ENCODE measurements at regions not wholly inside any gene's neighbourhood (a gene's known extent, or its start where the extent isn't known, plus 50 kb on each side); places are given as distances from the start of the nearest gene placed in this dataset.

DNA sequence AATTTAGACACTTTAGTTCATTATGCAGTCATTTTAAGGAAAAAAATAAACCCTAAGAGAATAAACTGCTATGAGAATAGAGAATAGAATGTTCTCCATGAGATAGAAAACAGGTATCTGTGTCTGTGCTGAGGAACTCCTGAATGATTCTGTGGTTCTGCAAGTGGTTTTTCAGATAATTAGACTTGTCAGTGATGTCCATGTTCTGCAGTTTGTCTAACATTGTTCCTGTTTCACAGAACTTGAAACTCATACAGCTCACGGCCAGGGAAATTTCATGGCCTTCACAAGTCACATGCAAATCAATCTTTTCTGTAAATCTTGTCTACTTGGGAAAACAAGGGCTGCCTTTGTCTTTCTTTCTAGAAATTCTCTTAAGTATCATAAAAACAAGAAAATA lies 73.4 kb upstream of the HMGCLL1 start:
- 11 to 28% (median 18%) methylated on average over 1 of the region's 1 CpG for WGBS, 4 donors
- TF ChIP-seq, protein P1, sequence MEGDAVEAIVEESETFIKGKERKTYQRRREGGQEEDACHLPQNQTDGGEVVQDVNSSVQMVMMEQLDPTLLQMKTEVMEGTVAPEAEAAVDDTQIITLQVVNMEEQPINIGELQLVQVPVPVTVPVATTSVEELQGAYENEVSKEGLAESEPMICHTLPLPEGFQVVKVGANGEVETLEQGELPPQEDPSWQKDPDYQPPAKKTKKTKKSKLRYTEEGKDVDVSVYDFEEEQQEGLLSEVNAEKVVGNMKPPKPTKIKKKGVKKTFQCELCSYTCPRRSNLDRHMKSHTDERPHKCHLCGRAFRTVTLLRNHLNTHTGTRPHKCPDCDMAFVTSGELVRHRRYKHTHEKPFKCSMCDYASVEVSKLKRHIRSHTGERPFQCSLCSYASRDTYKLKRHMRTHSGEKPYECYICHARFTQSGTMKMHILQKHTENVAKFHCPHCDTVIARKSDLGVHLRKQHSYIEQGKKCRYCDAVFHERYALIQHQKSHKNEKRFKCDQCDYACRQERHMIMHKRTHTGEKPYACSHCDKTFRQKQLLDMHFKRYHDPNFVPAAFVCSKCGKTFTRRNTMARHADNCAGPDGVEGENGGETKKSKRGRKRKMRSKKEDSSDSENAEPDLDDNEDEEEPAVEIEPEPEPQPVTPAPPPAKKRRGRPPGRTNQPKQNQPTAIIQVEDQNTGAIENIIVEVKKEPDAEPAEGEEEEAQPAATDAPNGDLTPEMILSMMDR (IDR thresholded peaks at IDR 0.05): no peak
- TF ChIP-seq POLR2A (IDR thresholded peaks at IDR 0.05): no peak
- Histone ChIP-seq H3K4me1 (replicated peaks in 1 of 2) (no peaks in the 10 kb centered on the region), H3K27me3 (no peaks in the 10 kb centered on the region), H3K9me3 (replicated peaks in 1 of 3) (no peaks in the 10 kb centered on the region), H3K27ac (no peak overlapping the region), H3K4me3 (no peak overlapping the region), H3K36me3 (replicated peaks in 1 of 2) (no peaks in the 10 kb centered on the region)
- DNase-seq: no peak
- intact Hi-C loops (cut with DNase I): no loop called here

DNA sequence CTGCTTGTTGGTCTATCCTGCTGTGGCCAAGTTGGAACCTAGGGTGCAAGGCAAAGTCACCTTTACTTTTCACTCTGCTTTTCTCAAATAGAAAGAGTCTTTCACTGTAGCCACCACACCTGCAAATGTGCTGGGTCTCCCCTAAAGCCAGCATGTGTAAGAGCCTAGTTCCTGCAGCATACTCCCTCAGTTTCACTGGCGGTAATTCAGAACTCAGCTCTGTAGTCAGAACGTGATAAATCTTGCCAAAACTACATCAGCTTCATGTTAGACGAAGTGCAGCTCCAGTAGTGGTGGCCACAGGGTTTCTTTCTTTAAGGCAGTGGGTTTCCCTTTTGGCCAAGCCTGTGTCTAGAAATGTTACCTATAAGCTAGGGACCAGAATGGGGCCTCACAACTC lies 72.0 kb upstream of the HMGCLL1 start:
- Histone ChIP-seq H3K27ac (peak overlapping the region in 1 of 5 donors; percentile 19), H3K36me3 (replicated peaks in 1 of 2) (no peaks in the 10 kb centered on the region), H3K4me3 (no peak overlapping the region), H3K9me3 (replicated peaks in 1 of 3) (no peaks in the 10 kb centered on the region), H3K4me1 (replicated peaks in 1 of 2) (no peaks in the 10 kb centered on the region), H3K27me3 (no peaks in the 10 kb centered on the region)
- intact Hi-C loops (cut with DNase I): no loop called here
- TF ChIP-seq, protein P1 (IDR thresholded peaks at IDR 0.05): no peak
- no peak for TF ChIP-seq POLR2A (IDR thresholded peaks at IDR 0.05)
- DNase-seq: no peak
- WGBS, 4 donors: 82 to 97% (median 91%) methylated on average over 3 of the region's 3 CpGs

- no peak for TF ChIP-seq POLR2A (IDR thresholded peaks at IDR 0.05)
- TF ChIP-seq, protein P1 (IDR thresholded peaks at IDR 0.05): no peak
- intact Hi-C loops (cut with DNase I): no loop called here
- H3K9me3 ChIP-seq (replicated peaks in 1 of 3): no peaks in the 10 kb centered on the region
- H3K27me3 ChIP-seq: no peaks in the 10 kb centered on the region
- no peaks in the 10 kb centered on the region for H3K4me1 ChIP-seq (replicated peaks in 1 of 2)
- H3K27ac ChIP-seq: no peak overlapping the region
- no peak for DNase-seq
- no peaks in the 10 kb centered on the region for H3K36me3 ChIP-seq (replicated peaks in 1 of 2)
- H3K4me3 ChIP-seq: no peak overlapping the region
Measured at GRCh38 chr6:55643861-55644260, 64.9 kb upstream of the HMGCLL1 start.

GRCh38 chr6:55642366-55642765 lies 63.4 kb upstream of the HMGCLL1 start:
- no peak for DNase-seq
- TF ChIP-seq, protein P1 (IDR thresholded peaks at IDR 0.05): no peak
- no peak for TF ChIP-seq POLR2A (IDR thresholded peaks at IDR 0.05)
- Histone ChIP-seq H3K9me3 (replicated peaks in 1 of 3) (no peaks in the 10 kb centered on the region), H3K27me3 (no peaks in the 10 kb centered on the region), H3K4me3 (no peak overlapping the region), H3K4me1 (replicated peaks in 1 of 2) (no peaks in the 10 kb centered on the region), H3K27ac (no peak overlapping the region), H3K36me3 (replicated peaks in 1 of 2) (no peaks in the 10 kb centered on the region)
- WGBS, 4 donors: 86 to 97% (median 93%) methylated on average over 2 of the region's 2 CpGs
- intact Hi-C loops (cut with DNase I): no loop called here
